PC-3 (cell line): ENCODE measurements at regions not wholly inside any gene's neighbourhood (a gene's known extent, or its start where the extent isn't known, plus 50 kb on each side); places are given as distances from the start of the nearest gene placed in this dataset.

Experiments used
- ATAC-seq: fragments of 200-7000 bp; cut with Tn5 transposase; 2 replicates; pipeline ENCODE4 v1.9.1; 2020; ENCODE audit warnings: mild to moderate bottlenecking, moderate library complexity
- BruUV-seq: library from RNA; stranded (reverse); fragments of 400-500 nt; replicated peaks from 2 replicates; lab custom pipeline; 2021; lab: Mats Ljungman, UMichigan
- CTCF ChIA-PET: fragments of 300-600 bp; sonication (Branson Sonifier 250); formaldehyde crosslinking; loops from one replicate; lab custom pipeline; 2022; ENCODE audit warnings: antibody characterized with exemption; lab: Charles Lee
- POLR2A ChIA-PET: fragments of 300-600 bp; sonication (Branson Sonifier 250); formaldehyde crosslinking; loops from one replicate; lab custom pipeline; 2022; ENCODE audit warnings: antibody characterized with exemption; ENCODE audit not compliant: unreplicated experiment; lab: Charles Lee
- DNase-seq: peaks from one replicate; pipeline ENCODE4 v3.0.0-alpha.2; 2015
- H2AFZ ChIP-seq: fragments of 300-600 bp; sonication (generic); 2 replicates; pipeline ENCODE4 v1.6.0; 2016; ENCODE audit warnings: antibody characterized with exemption, low read length
- H3F3A ChIP-seq: fragments of 300-600 bp; sonication (generic); one replicate; pipeline ENCODE4 v1.6.0; 2017; ENCODE audit warnings: antibody characterized with exemption, low read length, control low read depth, mild to moderate bottlenecking; ENCODE audit not compliant: unreplicated experiment
- H3K27ac ChIP-seq: fragments of 300-600 bp; sonication (generic); 2 replicates; pipeline ENCODE4 v1.5.1; 2016; ENCODE audit warnings: mild to moderate bottlenecking, low read length
- H3K27me3 ChIP-seq: fragments of 300-600 bp; sonication (generic); 2 replicates; pipeline ENCODE4 v1.6.1; 2016; ENCODE audit warnings: low read length, mixed read lengths
- H3K36me3 ChIP-seq: fragments of 300-600 bp; sonication (generic); 2 replicates; pipeline ENCODE4 v1.6.1; 2016; ENCODE audit warnings: low read depth, mixed run types, low read length, mixed read lengths
- H3K4me1 ChIP-seq: fragments of 300-600 bp; sonication (generic); 2 replicates; pipeline ENCODE4 v1.5.1; 2016; ENCODE audit warnings: low read length; ENCODE audit not compliant: insufficient read depth
- H3K4me2 ChIP-seq: fragments of 300-600 bp; sonication (generic); 2 replicates; pipeline ENCODE4 v1.6.0; 2016; ENCODE audit warnings: low read length
- H3K4me3 ChIP-seq: fragments of 300-600 bp; sonication (generic); 2 replicates; pipeline ENCODE4 v1.5.1; 2016; ENCODE audit warnings: mild to moderate bottlenecking, low read length, mixed read lengths
- H3K79me2 ChIP-seq: fragments of 300-600 bp; sonication (generic); 2 replicates; pipeline ENCODE4 v1.6.1; 2017; ENCODE audit warnings: low read length, mixed read lengths
- H3K9ac ChIP-seq: fragments of 300-600 bp; sonication (generic); 2 replicates; pipeline ENCODE4 v1.6.0; 2016; ENCODE audit warnings: mild to moderate bottlenecking, low read length
- H3K9me2 ChIP-seq: fragments of 300-600 bp; sonication (generic); replicated peaks from 2 replicates; pipeline ENCODE4 v1.6.1; 2016; ENCODE audit warnings: mixed run types, low read length, mixed read lengths
- H3K9me3 ChIP-seq: fragments of 300-600 bp; sonication (generic); 2 replicates; pipeline ENCODE4 v1.6.1; 2016; ENCODE audit warnings: low read length, mixed read lengths
- H4K20me1 ChIP-seq: fragments of 300-600 bp; sonication (generic); 2 replicates; pipeline ENCODE4 v1.6.1; 2016; ENCODE audit warnings: low read length, mixed read lengths
- CTCF ChIP-seq: fragments of 300-600 bp; sonication (generic); conservative IDR thresholded peaks from 2 replicates; pipeline ENCODE4 v1.5.1; 2017; ENCODE audit warnings: antibody characterized with exemption, low read depth, mild to moderate bottlenecking, low read length
- EZH2 ChIP-seq: fragments of 300-600 bp; sonication (generic); IDR thresholded peaks from one replicate; pipeline ENCODE4 v1.6.1; 2017; ENCODE audit warnings: antibody characterized with exemption, mild to moderate bottlenecking, low read length; ENCODE audit not compliant: unreplicated experiment
- EZH2phosphoT487 ChIP-seq: fragments of 300-600 bp; sonication (generic); IDR thresholded peaks from 2 replicates; pipeline ENCODE4 v1.6.1; 2018; ENCODE audit warnings: mild to moderate bottlenecking, antibody characterized with exemption, low read length, borderline replicate concordance
- intact Hi-C: fragments of 100-400 bp; cut with micrococcal nuclease; formaldehyde crosslinking; loops from 2 replicates; pipeline ENCODE4 v1.9.0; 2023

GRCh38 chr9:97747201-97747965, 50.2 kb upstream of the XPA start:
- Histone ChIP-seq H3K9me2 (no peaks in the 10 kb centered on the region), H3F3A (no peaks in the 10 kb centered on the region), H3K9me3 (no peaks in the 10 kb centered on the region), H3K27me3 (no peaks in the 10 kb centered on the region), H4K20me1 (no peaks in the 10 kb centered on the region), H3K79me2 (no peaks in the 10 kb centered on the region), H3K4me1 (no peaks in the 10 kb centered on the region), H2AFZ (no peak overlapping the region), H3K4me2 (no peak overlapping the region), H3K4me3 (no peak overlapping the region), H3K9ac (no peak overlapping the region), H3K27ac (no peak overlapping the region), H3K36me3 (no peaks in the 10 kb centered on the region)
- TF ChIP-seq CTCF, result no peak
- TF ChIP-seq EZH2phosphoT487, result no peak
- no peak for TF ChIP-seq EZH2
- ChIA-PET CTCF (no interaction called here), POLR2A (no interaction called here)
- DNase-seq (no peak), ATAC-seq (no peak)
- no TSS peak for BruUV-seq
- intact Hi-C loops, result no loop called here

GRCh38 chr9:97748525-97748924, 51.4 kb upstream of the XPA start:
- ATAC-seq, result no peak
- Histone ChIP-seq H3K27ac (no peak overlapping the region), H3K36me3 (no peaks in the 10 kb centered on the region), H3K9ac (no peak overlapping the region), H4K20me1 (no peaks in the 10 kb centered on the region), H3K4me1 (no peaks in the 10 kb centered on the region), H3K4me2 (no peak overlapping the region), H2AFZ (no peak overlapping the region), H3K79me2 (no peaks in the 10 kb centered on the region), H3K27me3 (no peaks in the 10 kb centered on the region), H3K4me3 (no peak overlapping the region), H3F3A (no peaks in the 10 kb centered on the region), H3K9me3 (no peaks in the 10 kb centered on the region), H3K9me2 (no peaks in the 10 kb centered on the region)
- ChIA-PET POLR2A (no interaction called here), CTCF (no interaction called here)
- intact Hi-C loops, result no loop called here
- no peak for TF ChIP-seq EZH2phosphoT487
- no peak for TF ChIP-seq EZH2
- no peak for TF ChIP-seq CTCF
- DNase-seq, result no peak
- BruUV-seq, result no TSS peak

GRCh38 chr9:97749928-97750327, 52.8 kb upstream of the XPA start:
- ATAC-seq, result peak; percentile 80
- BruUV-seq, result no TSS peak
- no peak overlapping the region for H3K4me2 ChIP-seq
- ChIA-PET CTCF (interaction anchor here (0.5 to 1.1 kb wide), 3 partner anchors 53 to 255 kb away, joined by 3 to 7 read pairs (median 4); no protein-coding TSS in a partner anchor), POLR2A (interaction anchor here (0.6 kb wide), 1 partner anchor 54 kb away, joined by 4 read pairs; no protein-coding TSS in a partner anchor)
- intact Hi-C loops, result loop anchor here (2.0 kb wide), 1 partner anchor 151 kb away; no protein-coding TSS in a partner anchor
- H3K9ac ChIP-seq, result no peak overlapping the region
- no peak overlapping the region for H3K27ac ChIP-seq
- DNase-seq, result peak; percentile 29
- TF ChIP-seq EZH2phosphoT487 (no peak), CTCF (peak; percentile 46)
- H3K9me2 ChIP-seq, result no peaks in the 10 kb centered on the region
- no peaks in the 10 kb centered on the region for H3F3A ChIP-seq
- no peaks in the 10 kb centered on the region for H3K36me3 ChIP-seq
- H2AFZ ChIP-seq, result 0 out of 2 replicates have a peak overlapping the region, but pooled peaks have one; percentile 48
- H3K9me3 ChIP-seq, result no peaks in the 10 kb centered on the region
- H3K4me1 ChIP-seq, result no peaks in the 10 kb centered on the region
- H4K20me1 ChIP-seq, result no peaks in the 10 kb centered on the region
- no peak overlapping the region for H3K4me3 ChIP-seq
- H3K27me3 ChIP-seq, result no peaks in the 10 kb centered on the region
- H3K79me2 ChIP-seq, result no peaks in the 10 kb centered on the region
